HG02870 (cell line): ENCODE measurements at regions not wholly inside any gene's neighbourhood (a gene's known extent, or its start where the extent isn't known, plus 50 kb on each side); places are given as distances from the start of the nearest gene placed in this dataset.

Experiments
- ATAC-seq: cut with Tn5 transposase; IDR thresholded peaks from one replicate; pipeline ENCODE4 v1.9.1; 2021; ENCODE audit warnings: mild to moderate bottlenecking, moderate library complexity; ENCODE audit not compliant: unreplicated experiment

DNA sequence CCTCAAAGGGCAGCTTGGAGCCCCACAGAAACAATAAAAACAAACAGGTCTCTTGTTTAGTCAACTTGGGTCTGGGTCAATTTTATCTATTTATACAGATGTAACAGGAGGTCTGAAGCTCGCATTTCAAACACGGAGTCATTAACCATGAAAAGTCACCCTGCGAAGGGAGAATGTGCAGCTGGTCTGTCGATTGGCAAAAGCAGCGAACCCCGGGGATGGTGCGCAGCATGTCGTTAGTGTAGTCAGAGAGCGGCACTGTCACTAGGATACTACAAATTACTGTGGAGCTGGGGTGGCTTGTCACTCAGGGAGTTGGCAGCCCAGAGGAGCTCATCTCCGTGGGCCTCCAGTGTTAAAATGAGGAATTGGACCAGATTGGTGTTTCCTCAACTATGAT is 190.4 kb upstream of the ARG1 start:
- ATAC-seq: no peak

DNA sequence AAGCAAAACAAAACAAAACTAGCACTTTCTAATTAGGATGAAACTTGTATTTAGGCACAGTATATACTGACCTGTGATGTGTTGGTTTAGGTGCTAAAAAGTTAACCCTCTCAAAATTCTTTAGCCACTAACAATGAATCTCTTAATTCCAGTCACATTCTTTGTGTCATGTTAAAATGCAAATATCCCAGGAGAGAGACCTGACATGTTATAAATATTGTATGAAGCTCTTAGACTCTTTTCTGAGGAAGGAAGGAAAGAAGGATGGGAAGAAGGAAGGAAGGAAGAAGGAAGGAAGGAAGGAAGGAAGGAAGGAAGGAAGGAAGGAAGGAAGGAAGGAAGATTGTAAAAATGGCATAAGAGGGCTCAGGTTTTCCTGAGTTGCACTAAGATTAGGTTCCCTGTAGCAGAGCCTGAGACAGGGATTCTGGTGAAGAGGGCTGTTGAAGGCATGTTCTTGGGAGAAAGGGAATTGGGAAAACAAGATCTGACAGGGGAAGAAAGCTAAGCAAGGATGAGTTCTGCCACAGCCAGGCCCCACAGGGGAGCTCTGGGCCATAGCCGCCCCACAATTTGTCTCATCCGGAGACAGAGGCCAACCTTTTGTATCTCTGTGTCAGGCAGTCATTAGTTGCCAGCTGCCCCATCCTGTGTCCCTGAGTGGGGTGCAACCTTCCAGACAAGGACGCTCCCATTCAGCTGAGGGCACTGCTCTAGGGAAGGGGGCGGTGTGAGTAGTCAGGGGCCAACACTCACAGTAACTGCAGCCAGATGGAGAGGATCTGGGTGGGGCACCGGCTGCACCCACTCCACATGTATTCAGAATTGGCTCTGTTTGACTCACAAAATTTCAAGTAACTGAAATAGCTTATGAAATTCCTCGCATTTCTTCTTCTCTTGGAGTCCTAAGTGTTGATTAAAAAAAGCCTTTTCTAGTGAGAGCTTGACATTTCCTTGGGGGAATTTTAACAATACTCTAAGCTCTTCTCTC is 189.3 kb upstream of the ARG1 start:
- no peak for ATAC-seq

DNA sequence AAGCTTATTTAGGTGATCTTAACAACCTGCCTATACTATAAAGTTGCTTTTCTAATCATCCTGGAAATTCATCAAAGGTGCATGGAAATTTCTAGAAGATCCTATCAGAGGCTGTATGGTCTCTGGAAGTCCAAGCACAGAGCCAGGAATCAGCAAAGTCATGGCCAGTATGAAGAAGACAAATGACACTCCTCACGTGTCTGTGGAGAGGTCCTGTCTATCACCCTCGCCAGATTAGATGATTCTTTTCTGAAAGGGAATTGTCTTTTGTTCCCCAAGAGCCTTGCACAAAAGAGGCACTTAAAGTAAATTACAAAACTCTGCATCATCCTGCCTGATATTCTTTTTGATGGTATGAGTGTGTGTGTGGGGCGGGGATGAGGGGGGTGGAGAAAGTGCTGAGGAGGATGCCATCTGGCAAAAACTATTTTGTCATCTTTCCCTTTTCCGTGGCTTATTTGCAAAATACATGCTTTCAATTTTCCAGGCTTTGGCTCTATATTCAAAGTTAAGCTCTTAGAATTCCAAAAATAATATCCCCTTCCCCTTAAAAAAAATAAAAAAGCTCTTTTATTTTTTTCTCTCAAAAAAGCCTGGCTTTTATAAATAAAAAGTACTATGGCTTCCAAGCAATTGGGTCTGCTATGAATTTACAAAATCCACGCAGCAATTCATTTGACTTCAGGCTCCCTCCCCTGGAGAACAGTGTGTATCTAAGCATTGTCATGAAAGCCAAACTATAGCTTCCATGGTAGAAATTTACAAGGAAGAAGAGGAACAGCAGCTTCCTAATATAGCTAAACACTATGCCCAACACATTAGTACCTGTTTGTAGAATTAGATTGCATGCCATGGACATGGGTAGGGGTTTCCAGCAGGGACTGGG is 185.2 kb upstream of the ARG1 start:
- no peak for ATAC-seq

DNA sequence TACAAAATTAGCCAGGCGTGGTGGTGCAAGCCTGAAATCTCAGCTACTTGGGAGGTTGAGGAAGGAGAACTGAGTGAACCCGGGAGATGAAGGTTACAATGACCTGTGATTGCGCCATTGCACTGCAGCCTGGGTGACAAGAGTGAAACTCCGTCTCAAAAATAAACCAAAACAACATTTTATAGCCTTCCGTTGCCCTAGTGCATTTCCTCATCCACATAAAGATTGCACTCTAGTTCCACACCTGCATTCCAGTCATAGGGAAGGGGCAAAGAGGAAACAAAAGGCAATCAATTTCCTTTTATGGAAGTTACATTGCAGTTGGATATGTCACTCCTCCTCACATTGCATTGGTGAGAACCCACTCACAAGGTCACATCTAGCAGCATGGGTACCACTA is 182.7 kb upstream of the ARG1 start:
- ATAC-seq: no peak

DNA sequence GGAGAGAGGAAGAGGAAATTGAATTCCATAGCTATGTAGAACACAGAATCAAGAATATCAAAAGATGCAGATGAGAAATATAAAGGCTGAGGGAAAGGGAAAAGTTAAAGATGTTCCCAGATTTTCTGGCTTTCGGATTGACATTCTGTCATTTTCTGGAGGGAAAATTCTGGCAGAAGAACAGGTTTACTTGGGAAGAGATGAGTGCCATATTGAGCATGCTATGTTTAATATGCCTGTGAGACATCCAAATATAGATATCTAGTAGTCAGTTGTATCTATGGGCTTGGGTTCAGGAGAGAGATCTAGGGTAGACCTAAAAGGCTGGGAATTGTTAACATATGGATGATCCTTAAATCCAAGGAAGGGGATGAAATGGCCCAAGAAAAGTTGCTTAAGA is 181.9 kb upstream of the ARG1 start:
- ATAC-seq: no peak

DNA sequence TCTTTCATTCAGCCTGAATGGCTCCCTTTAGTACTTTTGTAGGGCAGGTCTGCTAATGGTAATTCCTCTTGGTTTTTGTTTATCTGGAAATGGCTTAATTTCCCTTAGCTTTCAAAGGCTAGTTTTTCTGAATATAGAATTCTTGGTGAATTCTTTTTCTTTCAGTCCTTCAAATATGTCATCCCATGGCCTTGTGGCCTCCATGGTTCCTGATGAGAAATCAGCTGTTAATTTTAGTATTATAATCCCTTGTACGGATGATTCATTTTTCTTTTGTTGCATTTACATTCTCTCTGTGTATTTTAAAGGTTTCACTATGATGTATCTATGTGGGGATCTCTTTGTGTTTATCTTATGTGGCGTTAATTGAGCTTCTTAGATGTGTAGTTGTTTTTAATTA is 179.6 kb upstream of the ARG1 start:
- no peak for ATAC-seq

DNA sequence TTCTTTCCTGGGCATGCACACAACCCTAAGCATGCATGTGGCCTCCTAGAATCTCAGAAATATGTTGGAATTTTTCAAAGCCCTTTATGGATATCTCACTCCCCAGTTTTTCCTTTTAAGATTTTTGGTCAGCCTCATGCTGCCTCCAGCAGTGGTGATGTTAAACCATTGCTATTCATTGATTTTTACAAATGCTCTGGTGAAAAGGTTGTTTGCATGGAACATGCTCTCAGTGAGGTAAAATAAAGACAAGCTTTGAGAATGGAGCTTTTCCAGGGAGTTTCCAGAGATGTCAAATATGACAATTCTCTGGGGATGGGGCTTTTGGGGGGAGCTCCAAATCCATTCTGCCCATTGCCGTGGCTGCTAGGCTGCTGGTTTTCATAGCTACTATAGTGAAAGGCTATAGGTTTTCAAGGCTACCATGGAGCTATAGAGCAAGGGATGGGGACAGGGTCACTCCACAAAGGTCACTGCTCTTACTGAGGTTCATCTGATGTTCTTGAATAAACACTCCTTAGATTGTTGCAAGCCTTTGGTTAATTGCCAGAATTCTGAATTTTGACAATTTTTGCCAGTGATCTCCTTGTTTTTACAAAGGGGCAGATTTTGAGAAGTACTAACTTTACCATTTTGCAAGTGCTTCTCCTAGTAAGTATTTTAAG is 178.1 kb upstream of the ARG1 start:
- ATAC-seq: no peak

DNA sequence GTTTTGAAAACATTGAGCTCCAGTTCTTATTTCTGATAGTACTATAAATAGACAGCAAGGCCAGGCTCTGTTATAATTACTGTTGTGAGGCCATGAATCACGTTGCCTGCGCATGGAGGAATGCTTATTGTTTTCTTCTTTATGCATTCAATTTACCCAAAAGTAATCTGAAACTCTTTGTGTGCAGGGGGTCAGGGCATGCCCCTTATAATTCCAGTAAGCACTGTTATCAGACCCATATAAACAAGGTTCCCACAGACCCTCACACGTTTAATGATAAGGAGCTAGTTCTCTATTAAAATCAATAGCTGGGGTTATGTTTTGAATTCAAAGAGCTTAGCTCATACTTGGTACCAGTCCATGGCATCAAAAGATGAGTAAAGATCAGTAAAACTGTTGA is 174.8 kb upstream of the ARG1 start:
- ATAC-seq: no peak

DNA sequence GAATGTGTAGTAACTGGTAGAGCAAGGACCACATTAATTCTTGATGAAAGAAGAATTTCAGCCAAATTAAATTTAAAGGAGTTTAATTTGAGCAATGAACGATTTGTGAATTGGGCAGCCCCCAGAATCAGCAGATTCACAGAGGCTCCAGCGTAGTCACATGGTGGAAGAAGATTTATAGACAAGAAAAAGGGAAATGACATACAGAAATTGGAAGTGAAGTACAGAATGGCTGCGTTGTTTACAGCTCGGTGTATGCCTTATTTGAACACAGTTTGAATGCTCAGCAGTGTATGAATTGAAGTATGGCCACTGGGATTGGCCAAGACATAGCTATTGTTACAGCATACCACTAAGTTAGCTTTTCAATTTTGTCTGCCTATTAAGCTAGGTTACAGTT is 173.6 kb upstream of the ARG1 start:
- no peak for ATAC-seq

DNA sequence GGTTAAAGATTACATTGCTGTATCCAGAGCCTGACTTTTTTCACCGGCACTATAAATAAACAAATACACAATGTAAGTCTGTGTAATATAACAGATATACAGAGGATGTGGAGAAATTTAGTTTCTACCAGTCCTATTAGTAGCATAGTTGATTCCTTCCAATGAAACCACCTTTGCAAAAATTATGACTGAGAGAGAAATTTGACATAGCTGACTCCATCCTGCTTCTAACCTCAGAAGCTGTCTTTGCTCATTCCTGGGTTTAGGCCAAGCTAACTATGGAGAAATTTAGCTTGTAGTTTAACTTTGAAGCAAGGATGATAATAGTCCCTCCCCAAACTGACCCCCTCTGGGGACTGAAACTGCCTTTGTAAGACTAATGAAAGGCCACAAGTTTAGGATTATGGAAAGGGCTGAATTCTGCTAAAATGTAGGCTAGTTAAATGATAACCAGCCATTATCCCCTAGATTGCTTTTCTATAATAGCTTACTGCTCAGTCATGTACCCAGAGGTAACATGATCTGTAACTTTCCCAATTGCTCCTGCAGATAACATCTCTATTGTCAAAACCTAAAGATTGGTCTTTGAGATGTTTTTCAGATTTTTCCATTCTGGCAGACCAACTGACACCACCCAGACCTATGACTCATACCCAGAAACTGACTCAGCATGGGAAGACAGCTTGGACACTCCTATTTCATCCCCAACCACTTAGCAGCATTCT is 172.8 kb upstream of the ARG1 start:
- ATAC-seq: no peak

DNA sequence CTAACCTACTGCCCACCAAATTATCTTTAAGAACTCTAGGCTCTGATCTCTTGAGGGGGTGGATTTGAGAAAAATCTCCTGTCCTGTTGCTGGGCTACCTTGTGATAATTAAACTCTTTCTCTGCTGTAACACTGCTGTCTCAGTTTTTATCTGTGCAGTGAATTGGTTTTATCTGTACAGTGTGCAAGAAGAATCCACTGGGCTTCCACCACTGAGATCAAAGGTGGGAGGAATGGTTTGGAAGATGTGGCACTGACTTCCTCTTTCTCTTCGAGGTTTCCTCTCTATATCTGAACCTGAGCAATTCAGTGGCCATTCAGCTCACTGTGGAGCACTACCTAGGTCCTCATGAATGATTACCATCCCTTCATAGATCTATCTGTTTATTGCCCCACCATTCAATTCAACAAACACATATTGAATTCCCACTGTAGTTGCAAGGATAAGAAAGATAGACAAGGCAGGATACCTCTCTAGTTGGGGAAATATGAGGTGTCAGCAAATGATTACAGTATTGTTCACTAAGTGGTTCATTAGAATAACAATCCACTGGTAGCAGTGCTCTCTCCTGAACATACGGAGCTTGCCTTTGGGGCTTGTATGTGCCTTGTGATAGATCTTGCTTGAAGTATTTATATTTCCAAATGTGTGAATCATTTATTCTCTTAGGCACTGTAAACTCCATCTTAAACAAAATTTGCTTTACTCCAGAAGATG is 172.1 kb upstream of the ARG1 start:
- ATAC-seq: no peak

DNA sequence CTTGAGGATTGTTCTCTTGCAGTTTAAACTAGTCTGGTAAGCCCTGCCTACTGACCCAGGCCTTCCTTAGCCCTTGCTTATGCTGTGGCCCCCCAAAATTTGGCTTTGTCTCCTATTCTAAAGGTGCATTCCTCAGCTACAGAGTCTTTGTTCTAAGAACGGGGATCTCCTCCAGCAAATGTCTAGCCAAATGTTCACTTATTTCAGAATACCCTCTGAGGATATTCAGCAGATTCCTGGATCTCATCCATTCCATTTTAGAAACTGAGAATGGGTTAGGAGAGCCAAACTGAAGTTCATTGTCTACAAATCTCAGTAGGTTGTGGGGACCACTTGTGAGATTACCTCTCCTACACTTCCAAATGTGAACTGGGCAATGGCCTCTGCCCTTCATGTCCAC is 164.2 kb upstream of the ARG1 start:
- ATAC-seq: no peak

DNA sequence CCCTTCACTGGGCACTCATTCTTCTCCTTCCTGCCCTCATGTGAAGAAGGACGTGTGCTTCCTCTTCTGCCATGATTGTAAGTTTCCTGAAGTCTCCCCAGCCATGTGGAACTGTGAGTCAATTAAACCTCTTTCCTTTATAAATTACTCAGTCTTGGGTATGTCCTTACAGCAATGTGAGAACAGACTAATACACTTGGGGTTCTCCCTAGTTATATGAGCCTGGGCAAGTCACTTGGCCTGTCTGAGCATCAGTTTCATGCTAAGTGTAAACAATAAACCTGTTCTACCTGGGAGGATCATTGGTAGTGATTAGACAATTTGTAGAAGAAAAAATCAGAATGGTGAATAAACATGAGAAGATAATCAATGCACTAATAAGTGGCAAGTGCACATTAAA is 162.2 kb upstream of the ARG1 start:
- ATAC-seq: no peak

DNA sequence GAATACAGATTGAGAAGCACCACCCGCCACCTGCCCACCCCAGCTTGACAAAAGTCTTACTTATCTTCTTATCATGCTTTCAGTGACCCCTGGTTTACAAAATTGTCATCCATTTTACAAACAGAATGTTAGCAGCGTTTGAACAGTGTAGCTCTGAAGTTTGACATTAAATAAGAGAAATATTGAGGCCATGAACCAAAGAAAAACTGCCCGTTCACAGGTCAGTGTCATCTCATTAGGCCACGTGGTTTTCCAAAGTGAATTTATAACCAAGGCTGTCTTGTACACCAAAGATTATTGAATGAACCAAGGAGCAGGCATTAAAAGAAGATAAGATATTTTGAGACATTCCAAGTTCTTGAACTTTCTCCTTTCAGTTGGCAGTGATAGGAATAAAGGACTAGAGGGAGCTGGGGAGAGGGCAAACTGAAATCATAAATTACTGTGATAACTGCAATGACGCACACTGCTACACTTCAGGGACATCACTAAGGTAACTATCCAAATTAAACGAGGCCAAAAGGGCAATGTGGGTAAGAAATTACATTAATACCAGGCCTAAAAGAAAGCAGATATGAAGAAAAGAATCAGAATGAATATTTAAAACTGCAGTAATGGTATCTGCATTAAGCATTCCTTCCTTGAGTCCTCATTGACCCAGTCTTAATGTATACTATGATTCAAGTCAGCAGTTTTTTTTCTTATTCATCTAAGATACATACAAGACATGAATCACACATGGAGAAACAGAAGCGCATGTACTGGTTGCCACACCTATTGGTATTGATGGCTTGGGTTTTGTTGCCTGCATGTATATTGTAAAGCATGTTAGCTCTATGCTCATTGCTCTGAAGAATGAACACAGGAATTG is 159.8 kb upstream of the ARG1 start:
- ATAC-seq: no peak

DNA sequence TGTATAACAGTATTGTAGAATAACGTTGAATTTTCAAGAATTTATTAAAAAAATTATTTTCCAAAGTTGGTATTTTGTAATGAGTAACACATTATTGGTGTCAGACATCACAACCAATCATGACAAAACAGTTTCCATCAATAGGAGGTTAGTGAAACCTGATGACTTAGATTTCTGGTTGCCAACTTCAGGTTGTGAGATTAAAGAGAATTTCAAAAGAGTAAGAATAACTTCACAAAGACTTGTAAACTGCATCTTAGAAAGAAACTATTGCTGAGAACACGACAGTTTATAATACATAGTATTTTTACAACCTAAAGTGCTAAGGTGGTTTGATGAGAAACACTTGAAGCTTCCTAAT is 159.2 kb upstream of the ARG1 start:
- ATAC-seq: no peak

DNA sequence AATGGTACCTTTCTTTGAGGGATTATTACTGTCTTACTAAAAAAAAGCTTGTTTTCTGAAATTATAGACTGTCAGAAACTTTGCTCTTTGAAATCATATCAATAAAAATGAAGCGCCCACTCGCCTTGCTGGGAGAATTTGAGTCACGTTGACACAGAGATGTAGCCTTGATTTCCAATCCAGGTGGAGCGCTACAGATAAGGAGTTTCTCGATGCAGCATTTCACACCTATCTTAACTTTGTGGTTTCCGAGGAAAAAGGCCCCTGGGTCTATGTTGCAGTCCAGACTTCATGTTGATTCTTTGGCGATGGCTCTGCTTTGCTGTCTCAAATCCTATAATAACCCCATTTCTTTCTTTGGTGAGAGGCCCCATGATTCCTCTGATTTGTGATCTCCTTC is 158.1 kb upstream of the ARG1 start:
- ATAC-seq: no peak

DNA sequence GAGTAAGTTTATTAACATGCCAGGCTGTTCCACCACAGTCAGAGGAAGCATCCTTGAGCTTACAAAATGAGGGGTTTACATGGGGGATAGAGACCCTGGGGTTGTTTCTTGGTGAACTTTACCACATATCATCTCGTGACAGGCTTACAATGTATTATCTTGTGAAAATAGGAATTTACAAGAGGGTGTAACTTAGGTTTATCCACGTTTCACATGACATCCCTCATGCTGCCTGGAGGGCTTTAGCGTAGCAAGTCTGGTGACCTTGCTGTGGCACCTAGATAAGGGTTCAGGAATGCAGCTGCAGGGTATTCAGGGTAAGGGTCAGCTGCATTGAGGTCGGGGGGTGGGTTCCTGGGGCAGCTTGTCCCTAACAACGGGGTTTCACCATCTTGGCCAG is 154.6 kb upstream of the ARG1 start:
- ATAC-seq: no peak

DNA sequence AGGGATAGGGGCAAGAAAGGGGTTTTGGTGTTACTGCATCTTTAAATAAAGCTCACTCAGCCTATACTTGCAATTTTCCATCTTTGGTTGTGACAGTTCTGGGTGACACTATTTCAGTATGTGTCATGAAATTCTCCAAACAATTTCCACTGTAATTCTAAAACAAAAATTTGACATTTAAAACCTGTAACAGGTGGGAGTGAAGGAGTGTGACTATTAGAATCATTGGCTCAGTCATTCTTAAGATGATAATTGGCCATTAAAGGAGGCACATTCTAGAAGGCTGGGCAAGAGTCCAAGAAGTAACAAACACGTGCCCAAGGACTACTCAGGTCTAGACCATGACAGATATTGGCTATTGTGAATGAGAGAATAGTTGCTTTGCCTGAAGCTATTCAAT is 153.3 kb upstream of the ARG1 start:
- ATAC-seq: no peak

DNA sequence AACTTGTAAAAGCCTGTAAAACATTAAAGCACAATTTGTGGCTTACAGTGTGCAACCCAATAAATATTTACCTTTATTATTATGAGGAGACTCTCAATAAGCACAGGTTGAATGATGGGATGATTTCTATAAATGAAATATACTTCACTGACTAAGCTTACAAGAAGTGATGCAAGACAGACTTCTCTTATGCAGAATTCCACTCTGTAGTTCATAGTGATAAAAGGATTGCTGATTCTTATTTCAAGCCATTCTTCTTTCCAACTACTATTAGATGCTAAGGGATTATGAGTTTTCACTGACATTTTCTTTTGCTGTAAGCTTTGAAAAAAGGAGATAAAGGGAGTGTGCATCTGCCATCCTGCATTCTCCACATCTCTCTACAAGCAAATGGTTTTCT is 149.0 kb upstream of the ARG1 start:
- no peak for ATAC-seq
